HG03378 (cell line): ENCODE measurements at regions not wholly inside any gene's neighbourhood (a gene's known extent, or its start where the extent isn't known, plus 50 kb on each side); places are given as distances from the start of the nearest gene placed in this dataset.
A peak's percentile ranks its signal among the peaks of the same experiment; 100 is the strongest.
"Not testable (repeated sequence)": the region's sequence is repeated elsewhere in the genome, so short reads cannot be mapped to it uniquely, and the experiment has no call there.

ENCODE experiments used
- ATAC-seq: cut with Tn5 transposase; IDR thresholded peaks from one replicate; pipeline ENCODE4 v1.9.1; 2021; ENCODE audit warnings: mild to moderate bottlenecking, moderate library complexity; ENCODE audit not compliant: unreplicated experiment

GRCh38 chrX:86887341-86887740 is 630.3 kb upstream of the KLHL4 start:
- ATAC-seq = no peak

- ATAC-seq = no peak
Measured at GRCh38 chrX:86910027-86910426, 607.6 kb upstream of the KLHL4 start.

GRCh38 chrX:86910602-86911311 is 606.8 kb upstream of the KLHL4 start:
- ATAC-seq = no peak

DNA sequence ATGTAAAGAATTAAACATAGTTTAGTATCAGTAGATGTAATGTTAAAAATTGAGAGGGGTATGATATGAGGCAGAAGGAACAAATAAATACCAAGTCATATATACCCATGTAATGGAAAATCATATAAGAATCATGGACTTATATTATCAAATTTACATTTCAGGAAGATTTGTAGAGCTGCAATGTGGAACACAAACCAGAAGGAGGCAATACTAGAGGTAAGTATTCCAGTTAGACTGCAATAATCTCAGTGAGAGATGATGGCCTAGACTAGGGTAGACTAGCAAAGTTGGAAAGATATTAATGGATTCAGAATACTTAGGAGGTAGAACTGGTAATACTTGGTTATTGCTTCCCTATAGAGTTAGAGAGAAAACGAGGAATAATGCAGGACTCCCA is 603.0 kb upstream of the KLHL4 start:
- no peak for ATAC-seq

DNA sequence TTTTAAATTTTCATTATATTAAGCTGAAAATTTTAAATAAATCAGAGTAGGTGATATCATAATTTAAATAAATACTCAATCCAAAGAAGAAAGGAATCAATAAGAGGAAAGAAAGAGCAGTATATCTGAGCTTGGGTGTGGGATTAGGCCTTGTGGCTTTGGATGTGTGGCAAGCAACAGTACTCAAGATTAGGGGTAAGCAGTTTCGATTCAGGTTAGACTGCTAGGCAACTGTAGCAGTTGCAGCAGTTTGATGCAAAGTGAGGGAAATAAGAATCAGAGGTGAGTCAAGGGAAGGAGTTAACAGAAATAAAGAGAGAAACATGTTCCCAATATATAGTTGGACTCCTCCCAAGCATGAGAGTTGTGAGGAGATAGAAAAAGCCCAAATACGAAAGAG is 599.6 kb upstream of the KLHL4 start:
- ATAC-seq = no peak

DNA sequence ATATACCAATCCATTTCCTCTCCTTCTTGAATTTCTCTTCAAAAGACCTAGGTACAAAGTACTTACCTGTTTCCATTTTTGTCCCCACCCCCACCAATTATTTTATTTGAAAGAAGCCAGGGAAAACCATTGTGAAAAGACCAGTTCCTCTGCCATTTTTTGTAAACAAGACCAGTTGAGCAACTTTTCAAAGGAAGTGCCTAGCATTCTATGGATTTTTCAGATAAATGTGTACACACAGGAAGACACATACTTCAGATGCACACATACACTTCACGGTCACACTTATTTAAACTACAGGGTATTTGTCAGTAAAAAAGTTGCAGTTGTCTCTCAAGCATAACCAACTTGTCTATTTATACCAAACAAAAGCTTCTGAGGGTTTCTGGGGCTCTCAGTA is 587.2 kb upstream of the KLHL4 start:
- no peak for ATAC-seq

- no peak for ATAC-seq
Measured at GRCh38 chrX:86935988-86936387, 581.6 kb upstream of the KLHL4 start.

DNA sequence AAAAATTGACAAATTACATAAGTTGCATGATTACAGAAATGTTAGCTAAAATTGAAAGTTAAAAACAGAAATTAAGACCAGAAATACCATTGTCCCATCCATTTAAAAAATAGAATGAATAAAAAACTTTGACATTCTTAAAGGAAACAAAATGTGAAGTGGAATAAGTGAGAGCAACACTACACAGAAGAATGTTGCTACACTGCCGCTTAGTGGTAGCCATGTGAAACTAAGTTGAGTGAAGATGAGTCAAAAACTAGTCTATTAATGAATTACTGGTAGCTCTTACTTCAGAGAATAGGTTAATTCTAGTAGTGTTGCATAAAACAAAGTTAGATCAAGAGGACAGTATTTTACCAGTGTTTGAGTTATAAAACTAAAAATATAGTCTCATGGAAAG is 571.0 kb upstream of the KLHL4 start:
- peak; percentile 94 for ATAC-seq

- ATAC-seq = no peak
Measured at GRCh38 chrX:86964321-86964720, 553.3 kb upstream of the KLHL4 start.

DNA sequence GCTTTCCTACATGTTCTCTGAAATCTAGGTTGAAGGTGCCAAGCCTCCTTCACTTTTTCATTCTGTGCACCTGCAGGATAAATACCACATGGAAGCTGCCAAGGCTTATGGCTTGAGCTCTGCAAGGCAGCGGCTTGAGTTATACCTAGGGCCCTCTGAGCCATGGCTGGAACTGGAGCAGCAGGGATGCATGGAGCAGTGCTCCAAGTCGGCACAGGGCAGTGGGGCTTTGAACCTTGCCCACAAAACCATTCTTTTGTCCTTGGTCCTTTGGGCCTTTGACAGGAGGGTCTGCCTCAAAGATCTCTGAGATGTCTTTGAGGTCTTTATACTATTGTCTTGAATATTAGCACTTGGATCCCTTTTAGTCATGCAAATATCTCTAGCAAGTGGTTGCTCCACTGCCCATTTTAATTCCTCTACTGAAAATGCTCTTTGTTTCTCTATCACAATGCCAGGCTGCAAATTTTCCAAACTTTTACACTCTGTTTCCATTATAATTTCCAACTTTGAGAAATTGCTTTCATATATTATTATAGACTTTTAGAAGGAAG is 536.2 kb upstream of the KLHL4 start:
- ATAC-seq = no peak

- ATAC-seq = not testable (repeated sequence)
Measured at GRCh38 chrX:86987351-86987750, 530.3 kb upstream of the KLHL4 start.

- no peak for ATAC-seq
Measured at GRCh38 chrX:87003031-87003430, 514.6 kb upstream of the KLHL4 start.

GRCh38 chrX:87005183-87005582 is 512.4 kb upstream of the KLHL4 start:
- no peak for ATAC-seq

DNA sequence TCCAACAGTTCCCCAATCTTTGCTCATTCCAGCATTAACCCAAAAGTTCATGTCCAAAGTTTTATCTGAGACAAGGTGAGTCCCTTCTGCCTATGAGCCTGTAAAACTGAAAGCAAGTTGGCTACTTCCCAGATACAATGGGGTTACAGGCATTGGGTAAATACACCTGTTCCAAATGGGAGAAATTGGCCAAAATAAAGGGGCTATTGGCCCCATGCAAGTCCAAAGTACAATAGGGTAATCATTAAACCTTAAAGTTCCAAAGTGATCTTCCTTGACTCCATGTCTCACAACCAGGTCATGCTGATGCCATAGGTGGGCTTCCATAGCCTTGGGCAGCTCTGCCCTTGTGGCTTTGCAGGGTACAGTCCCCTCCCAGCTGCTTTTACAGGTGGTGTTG is 511.7 kb upstream of the KLHL4 start:
- no peak for ATAC-seq

- ATAC-seq = no peak
Measured at GRCh38 chrX:87006561-87006960, 511.0 kb upstream of the KLHL4 start.

DNA sequence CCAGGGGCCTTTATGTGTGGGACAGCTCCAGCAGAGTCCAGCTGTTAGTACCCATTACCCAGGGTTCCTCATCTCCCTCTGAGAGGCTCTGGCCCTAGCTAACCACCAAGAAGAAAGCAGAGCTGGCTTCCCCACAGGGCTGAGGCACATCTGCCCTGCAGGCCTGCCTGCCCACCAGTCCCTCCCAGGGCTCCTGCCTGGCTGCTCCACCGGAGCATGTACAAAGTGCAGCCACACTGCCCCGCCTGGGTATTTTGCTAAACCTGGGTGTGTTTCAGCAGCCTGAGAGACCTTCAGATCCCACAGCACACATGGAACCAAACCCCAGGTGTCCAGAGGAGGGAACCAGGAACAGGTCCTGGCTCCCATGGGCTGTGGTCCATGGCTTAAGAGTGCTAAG is 500.4 kb upstream of the KLHL4 start:
- no peak for ATAC-seq

DNA sequence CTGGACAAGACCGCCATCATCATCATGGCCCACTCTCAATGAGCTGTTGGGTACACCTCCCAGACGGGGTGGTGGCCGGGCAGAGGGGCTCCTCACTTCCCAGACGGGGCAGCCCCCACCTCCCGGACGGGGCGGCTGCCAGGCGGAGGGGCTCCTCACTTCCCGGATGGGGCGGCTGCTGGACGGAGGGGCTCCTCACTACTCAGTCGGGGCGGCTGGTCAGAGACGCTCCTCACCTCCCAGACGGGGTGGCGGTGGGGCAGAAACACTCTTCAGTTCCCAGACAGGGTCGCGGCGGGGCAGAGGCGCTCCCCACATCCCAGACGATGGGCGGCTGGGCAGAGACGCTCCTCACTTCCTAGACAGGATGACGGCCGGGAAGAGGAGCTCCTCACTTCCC is 484.5 kb upstream of the KLHL4 start:
- ATAC-seq = not testable (repeated sequence)

- ATAC-seq = no peak
Measured at GRCh38 chrX:87045352-87045751, 472.2 kb upstream of the KLHL4 start.

DNA sequence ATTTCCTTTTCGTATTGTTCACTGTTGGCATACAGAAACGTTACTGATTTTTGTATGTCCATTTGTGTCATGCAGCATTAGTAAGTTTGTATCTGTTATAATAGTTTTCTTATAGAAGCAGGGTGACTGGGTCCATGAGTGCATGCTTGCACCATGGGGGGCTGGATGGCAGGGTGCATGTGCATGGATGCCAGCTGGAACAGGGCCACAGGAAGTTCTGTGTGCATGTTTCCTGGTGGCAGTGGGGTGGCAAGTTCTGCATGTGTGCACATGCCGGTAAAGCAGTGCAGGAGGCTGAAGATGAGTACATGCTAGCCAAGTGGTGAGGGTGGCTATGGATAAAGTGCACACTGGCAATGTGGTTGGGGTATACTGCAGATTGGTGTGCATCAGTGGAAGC is 468.0 kb upstream of the KLHL4 start:
- ATAC-seq = no peak

- no peak for ATAC-seq
Measured at GRCh38 chrX:87063642-87064041, 454.0 kb upstream of the KLHL4 start.

DNA sequence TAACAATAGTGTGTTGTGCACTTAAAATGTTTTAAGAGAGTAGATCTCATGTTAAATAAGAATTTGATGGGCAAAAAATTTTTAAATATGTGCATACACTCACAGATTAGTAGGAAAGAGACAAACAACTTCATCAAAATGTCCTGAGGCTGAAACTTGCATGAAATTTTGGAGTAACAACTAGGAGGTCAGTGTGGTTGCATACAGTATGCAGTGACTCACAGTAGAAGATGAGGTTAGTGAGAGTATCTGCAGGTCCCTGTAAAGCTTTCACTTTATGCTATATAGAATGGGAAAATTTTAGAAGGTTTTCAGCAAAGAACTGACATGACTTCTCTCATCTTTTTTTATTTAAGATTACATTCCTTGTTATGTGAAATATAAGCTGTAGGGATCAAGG is 453.1 kb upstream of the KLHL4 start:
- no peak for ATAC-seq

GRCh38 chrX:87067795-87068369 is 449.7 kb upstream of the KLHL4 start:
- no peak for ATAC-seq

DNA sequence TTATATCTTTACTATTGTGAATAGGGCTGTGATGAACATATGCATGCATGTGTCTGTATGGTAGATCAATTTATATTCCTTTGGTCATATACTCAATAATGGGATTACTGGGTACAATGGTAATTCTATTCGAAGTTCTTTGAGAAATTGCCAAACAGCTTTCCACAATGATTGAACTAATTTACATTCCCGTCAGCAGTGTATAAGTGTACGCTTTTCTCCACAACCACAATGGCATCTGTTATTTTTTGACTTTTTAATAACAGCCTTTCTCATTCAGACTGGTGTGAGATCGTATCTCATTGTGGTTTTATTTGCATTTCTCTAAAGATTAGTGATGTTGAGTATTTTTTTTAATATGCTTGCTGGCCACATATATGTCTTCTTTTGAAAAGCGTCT is 439.4 kb upstream of the KLHL4 start:
- no peak for ATAC-seq
